CD4-positive, alpha-beta T cell treated with Interleukin-10 for 1 hour (primary cell): ENCODE measurements at regions not wholly inside any gene's neighbourhood (a gene's known extent, or its start where the extent isn't known, plus 50 kb on each side); places are given as distances from the start of the nearest gene placed in this dataset.

ENCODE experiments used
- DNase-seq: peaks from one replicate; pipeline ENCODE4 v3.0.0-alpha.2; 2020

DNA sequence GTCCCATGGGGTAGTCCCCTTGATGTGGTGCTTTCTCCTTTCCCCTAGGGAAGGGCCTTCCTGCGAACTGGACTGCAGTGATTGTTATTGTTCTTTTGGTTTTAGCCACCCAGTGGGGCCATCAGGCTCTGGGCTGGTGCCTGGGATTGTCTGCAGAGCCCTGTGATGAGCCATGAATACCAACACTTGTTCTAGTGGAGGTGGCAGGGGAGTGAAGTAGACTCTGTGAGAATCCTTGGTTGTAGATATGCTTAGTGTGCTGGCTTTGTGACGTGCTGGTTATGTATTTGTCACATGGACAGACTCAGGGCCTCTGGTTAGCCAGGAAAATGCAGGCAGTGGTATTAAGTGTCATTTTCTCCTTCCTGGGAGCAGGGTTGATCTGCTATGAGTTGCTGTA lies 51.8 kb upstream of the NDUFB4 start:
- DNase-seq: no peak

GRCh38 chr3:120536642-120537041 lies 59.5 kb upstream of the NDUFB4 start:
- DNase-seq: no peak

DNA sequence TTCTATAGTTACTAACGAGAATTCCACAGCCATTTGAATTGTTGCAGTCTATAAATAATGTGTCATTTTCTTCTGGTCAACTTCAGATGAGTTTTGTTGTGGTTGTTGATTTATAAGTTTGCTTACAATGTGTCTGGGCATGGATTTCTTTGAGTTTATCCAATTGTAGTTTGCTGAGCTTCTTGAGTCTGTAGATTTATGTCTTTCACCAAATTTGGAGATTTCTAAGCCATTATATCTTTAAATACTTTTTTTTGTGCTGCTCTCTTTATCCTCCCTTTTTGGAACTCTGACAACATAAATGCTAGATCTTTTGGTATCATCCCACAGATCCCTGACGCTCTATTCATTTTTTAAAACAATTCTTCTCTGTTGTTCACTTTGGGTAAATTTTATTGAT lies 63.2 kb upstream of the NDUFB4 start:
- no peak for DNase-seq

DNA sequence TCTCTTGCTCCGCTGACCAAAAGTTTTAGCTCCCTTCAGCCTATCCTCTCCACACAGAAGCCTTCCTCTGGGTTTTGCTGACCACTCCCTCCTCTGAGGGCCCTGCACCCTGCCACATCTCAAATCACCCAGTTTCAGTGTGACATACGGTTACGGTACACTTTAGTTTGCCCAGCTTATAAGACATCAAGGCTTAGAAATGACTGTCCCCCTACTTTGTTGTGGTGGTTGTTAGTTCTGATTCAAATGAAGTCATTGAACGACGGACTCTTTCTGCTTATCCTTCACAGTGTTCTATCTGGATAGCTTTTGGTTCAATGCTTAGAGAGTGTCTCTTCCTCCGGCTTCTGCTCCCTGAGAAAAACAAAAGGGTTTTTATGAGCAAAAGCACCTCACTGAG lies 68.0 kb upstream of the NDUFB4 start:
- DNase-seq: no peak

DNA sequence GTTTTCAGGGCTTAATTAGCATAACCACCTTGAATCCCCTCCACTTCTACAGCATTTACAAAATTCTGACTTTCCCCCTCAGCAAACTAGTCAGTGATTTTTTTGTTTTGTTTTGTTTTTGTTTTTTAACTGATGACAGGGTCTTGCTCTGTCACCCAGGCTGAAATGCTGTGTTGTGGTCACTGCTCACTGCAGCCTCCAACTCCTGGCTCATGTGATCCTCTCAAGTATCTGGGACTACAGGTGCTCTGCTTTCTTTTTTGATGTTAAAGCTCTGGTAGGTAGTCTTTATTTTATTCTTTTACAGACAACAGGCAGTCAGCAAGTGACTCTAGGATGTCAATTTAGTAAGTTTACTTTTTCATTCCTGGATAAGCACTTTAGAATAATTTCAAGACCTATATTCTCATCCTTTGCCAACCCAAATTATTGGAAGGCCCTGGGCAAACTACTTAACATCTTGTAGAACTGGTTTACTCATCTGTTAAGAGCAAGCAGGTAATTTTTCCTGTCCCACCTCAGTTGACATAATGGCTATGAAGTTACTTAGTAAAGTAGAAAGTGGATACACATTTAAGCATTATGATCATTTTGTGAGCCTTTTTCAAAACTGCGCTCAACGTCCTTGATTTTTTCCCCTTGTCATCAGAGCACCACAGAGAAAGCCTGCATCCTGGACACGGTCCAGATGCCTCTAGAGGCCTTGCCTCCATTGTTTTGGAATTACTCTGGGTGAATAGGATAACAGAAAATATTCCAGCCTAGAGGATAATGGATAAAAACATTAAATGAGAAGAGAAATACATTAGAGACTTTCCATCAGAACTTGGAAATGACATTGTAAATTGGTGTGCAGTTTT lies 69.9 kb upstream of the NDUFB4 start:
- no peak for DNase-seq

GRCh38 chr3:120524171-120524923 lies 71.8 kb upstream of the NDUFB4 start:
- no peak for DNase-seq

- DNase-seq: no peak
Observed at GRCh38 chr3:120516136-120516535, 65.3 kb upstream of the FSTL1 start.

- DNase-seq: no peak
Observed at GRCh38 chr3:120512655-120513054, 61.9 kb upstream of the FSTL1 start.

- DNase-seq: peak; percentile 2
Observed at GRCh38 chr3:120506828-120507774, 56.3 kb upstream of the FSTL1 start.

DNA sequence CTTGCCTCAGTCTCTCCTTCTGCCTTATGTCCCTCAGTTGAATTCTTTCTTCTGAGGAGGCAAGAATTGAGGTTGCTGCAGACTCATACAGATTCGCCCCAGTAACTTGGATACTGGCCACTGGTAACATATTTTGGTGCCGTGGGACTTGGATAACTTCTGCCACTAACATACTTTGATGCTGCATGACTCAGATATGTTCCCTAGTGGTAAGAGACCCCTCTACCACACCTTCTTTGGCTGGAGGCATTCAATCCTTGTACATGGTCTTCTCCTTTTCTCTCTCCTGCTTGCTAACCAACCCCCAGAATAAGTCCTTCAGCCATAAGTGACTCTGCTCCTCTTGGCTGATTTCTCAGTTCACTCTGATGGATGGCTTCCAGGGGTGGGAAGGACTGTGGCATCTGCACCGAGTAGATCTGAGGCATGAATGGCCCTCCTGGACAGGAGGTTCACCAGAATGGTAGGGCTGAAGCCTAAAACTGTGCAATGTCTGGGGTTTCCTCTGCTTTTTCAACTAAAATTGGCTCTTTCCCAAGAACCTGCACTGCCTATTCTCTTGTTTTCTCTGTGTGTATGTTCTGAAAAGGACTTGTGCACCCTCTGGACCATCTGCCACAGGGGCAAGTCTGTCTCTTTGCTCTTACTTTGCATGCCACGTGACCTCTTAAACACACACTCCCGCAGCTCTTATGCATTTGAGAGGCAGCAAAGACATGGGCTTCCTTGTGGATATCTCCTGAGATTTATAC lies 55.5 kb upstream of the FSTL1 start:
- DNase-seq: no peak

DNA sequence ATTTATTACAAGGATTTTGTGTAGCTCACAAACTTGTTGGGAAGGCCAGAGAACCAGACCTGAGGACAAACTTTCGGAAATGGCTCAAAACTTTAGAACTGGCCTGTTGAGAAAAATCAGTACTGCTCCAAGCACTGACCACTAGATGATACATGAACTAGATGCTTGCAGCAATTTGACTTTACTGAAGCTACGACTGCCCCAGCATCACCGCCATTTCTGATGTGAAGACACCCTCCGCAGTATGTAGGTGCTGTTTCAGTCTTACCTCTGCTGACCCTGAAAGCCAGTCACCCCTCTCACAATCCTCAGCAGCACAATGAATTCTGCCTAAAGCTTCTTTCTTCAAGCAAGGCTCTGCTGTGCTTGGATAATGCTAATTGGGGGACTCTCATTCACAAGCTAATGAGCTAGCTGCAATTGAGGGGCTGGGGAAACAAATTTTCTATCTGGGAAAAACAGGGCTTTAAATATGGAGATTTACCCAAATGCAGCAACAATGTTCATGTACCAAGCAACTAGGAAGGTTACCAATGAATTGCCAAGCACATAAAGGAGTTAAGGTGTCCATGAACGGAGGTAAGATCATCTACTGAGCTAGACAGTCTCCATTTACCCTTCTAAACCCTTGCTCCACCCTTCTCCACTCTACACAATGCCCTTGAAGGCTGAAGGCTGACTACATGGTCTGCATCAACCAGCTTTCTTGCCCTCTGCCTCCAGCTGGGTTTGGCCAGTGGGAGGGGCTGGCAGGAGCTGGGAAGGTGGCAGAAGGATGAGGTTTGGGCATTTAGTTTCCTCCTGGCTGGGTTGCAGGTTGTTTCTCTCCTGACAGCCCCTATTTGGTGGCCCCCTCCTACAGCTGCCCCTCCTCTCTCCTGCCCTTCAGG lies 53.2 kb upstream of the FSTL1 start:
- DNase-seq: no peak

GRCh38 chr3:120502116-120502515 lies 51.3 kb upstream of the FSTL1 start:
- DNase-seq: no peak
